Stomach (tissue), 4 donors: ENCODE measurements at regions not wholly inside any gene's neighbourhood (a gene's known extent, or its start where the extent isn't known, plus 50 kb on each side); places are given as distances from the start of the nearest gene placed in this dataset.

ENCODE experiments used
- EP300 ChIP-seq: sonication (generic); formaldehyde crosslinking; IDR thresholded peaks from one replicate; pipeline ENCODE4 v1.6.1; 2017; ENCODE audit warnings: antibody characterized with exemption
- POLR2A ChIP-seq, 4 donors: fragments of 450-650 bp; IDR thresholded peaks; one replicate each; pipeline ENCODE4 v1.6.1; 2016; ENCODE audit warnings: antibody characterized with exemption in 4 of 4, control low read depth in 2 of 4, mild to moderate bottlenecking in 1 of 4, moderate library complexity in 1 of 4
- POLR2AphosphoS5 ChIP-seq, 3 donors: sonication (generic); formaldehyde crosslinking; IDR thresholded peaks; one replicate each; pipeline ENCODE4 v1.6.1; 2016; ENCODE audit warnings: antibody characterized with exemption in 3 of 3
- TF ChIP-seq, protein P1 (sequence below), 7 experiments: fragments of 450-650 bp in 4 of 7; fragments of 200-600 bp in 3 of 7; sonication (generic) in 3 of 7; IDR thresholded peaks; one replicate each; pipeline ENCODE4 v1.5.1; 2016 to 2019; ENCODE audit warnings: antibody characterized with exemption in 7 of 7, control low read depth in 2 of 7, mild to moderate bottlenecking in 1 of 7

DNA sequence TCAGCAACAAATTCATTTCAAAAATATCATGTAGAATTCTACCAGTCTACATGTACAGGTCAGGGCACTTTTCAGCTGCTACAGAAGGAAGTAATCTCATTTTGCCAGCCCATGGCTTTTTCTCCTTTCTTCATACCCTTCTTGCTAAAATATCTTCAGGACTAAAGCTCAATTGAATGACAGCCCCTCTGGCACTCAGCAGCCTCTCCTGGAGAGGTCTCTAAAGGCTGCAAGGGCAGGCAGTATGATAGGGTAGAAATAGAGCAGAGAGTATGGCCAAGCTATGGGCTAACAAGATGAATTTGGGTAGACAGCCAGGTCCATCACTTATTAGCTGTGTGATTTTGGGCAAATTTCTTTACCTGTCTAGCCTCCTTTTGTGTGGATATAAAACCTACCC, 224.6 kb upstream of the RPL34 start:
- TF ChIP-seq, protein P1, sequence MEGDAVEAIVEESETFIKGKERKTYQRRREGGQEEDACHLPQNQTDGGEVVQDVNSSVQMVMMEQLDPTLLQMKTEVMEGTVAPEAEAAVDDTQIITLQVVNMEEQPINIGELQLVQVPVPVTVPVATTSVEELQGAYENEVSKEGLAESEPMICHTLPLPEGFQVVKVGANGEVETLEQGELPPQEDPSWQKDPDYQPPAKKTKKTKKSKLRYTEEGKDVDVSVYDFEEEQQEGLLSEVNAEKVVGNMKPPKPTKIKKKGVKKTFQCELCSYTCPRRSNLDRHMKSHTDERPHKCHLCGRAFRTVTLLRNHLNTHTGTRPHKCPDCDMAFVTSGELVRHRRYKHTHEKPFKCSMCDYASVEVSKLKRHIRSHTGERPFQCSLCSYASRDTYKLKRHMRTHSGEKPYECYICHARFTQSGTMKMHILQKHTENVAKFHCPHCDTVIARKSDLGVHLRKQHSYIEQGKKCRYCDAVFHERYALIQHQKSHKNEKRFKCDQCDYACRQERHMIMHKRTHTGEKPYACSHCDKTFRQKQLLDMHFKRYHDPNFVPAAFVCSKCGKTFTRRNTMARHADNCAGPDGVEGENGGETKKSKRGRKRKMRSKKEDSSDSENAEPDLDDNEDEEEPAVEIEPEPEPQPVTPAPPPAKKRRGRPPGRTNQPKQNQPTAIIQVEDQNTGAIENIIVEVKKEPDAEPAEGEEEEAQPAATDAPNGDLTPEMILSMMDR (IDR thresholded peaks at IDR 0.05), result no peak
- TF ChIP-seq POLR2A (IDR thresholded peaks at IDR 0.05), result no peak
- no peak for TF ChIP-seq EP300
- TF ChIP-seq POLR2AphosphoS5 (IDR thresholded peaks at IDR 0.05), result no peak
